ENCODE measurements at regions not wholly inside any gene's neighbourhood (a gene's known extent, or its start where the extent isn't known, plus 50 kb on each side); places are given as distances from the start of the nearest gene placed in this dataset.

DNA sequence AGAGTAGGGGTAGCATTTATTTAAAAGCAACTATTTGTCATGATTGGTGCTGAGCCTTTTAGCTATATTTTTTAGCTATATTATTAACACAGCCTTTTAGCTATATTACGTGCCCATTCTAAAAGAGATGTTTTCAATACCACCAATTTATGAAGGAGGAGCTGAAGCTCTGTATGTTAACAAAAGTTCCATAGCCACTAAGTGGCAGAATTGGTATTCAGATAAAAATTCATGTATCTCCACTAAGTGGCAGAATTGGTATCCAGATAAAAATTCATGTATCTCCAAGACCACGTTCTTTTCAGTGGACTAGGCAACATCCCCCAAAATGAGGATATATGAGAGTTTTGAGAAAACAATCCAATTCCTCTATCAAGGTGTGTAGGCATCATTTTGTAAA lies 268.6 kb downstream of the HGF start:
- H3K27me3 ChIP-seq (replicated peaks in 1 of 4; ENCODE audit: control extremely low read depth in 1 of 4, control insufficient read depth in 3 of 4, insufficient read depth in 4 of 4, low read length in 3 of 4) = no peaks in the 10 kb centered on the region
- H3K27ac Mint-ChIP-seq = no peak overlapping the region
- ATAC-seq (ENCODE audit: low read depth) = no peak
- no peak overlapping the region for H3K27ac ChIP-seq (ENCODE audit: low read length in 2 of 2)
- no peaks in the 10 kb centered on the region for H3K9me3 Mint-ChIP-seq (ENCODE audit: insufficient read depth)
- no peak overlapping the region for H3K4me3 ChIP-seq (ENCODE audit: control extremely low read depth in 1 of 5, extremely low read depth in 1 of 5, insufficient read depth in 1 of 5, low read depth in 2 of 5, low read length in 4 of 5)
- no peak overlapping the region for H3K4me3 Mint-ChIP-seq
- H3K27me3 Mint-ChIP-seq = no peaks in the 10 kb centered on the region
- ChIA-PET CTCF (interaction anchor here (1.2 to 3.2 kb wide), 2 partner anchors 17 to 1071 kb away, joined by 3 to 11 read pairs; no protein-coding TSS in a partner anchor), POLR2A (no interaction called here)
- H3K36me3 ChIP-seq (replicated peaks in 1 of 2; ENCODE audit: control extremely low read depth in 1 of 2, control insufficient read depth in 1 of 2, extremely low read depth in 1 of 2, insufficient read depth in 2 of 2, low read length in 1 of 2) = no peaks in the 10 kb centered on the region
- H3K9ac ChIP-seq (ENCODE audit: low read length) = no peak overlapping the region
- no peaks in the 10 kb centered on the region for H3K4me1 ChIP-seq (ENCODE audit: control insufficient read depth in 2 of 2, insufficient read depth in 2 of 2, low read length in 2 of 2)
- no peaks in the 10 kb centered on the region for H3K79me2 ChIP-seq (ENCODE audit: control insufficient read depth, insufficient read depth, low read length)
- no peaks in the 10 kb centered on the region for H3K9me3 ChIP-seq (ENCODE audit: control extremely low read depth in 1 of 3, control insufficient read depth in 2 of 3, insufficient read depth in 1 of 3, low read length in 2 of 3)
- no CpG with 5 or more reads among the region's 2 CpGs for WGBS (ENCODE audit: insufficient coverage)
- intact Hi-C loops (cut with micrococcal nuclease) = no loop called here
- H3K4me2 ChIP-seq (replicated peaks; ENCODE audit: low read depth, low read length, poor library complexity, severe bottlenecking) = no peak overlapping the region
- no peaks in the 10 kb centered on the region for H3K4me1 Mint-ChIP-seq
- no peaks in the 10 kb centered on the region for H4K20me1 ChIP-seq (ENCODE audit: control insufficient read depth, insufficient read depth, low read length, poor library complexity, severe bottlenecking)
- H2AFZ ChIP-seq (ENCODE audit: insufficient read depth, low read depth, low read length, poor library complexity, severe bottlenecking) = no peak overlapping the region
- no peak for DNase-seq
- no peak for TF ChIP-seq EZH2 (IDR thresholded peaks at IDR 0.05; ENCODE audit: borderline replicate concordance, insufficient read depth, low read depth, low read length, poor library complexity, severe bottlenecking)
- TF ChIP-seq, protein P1, sequence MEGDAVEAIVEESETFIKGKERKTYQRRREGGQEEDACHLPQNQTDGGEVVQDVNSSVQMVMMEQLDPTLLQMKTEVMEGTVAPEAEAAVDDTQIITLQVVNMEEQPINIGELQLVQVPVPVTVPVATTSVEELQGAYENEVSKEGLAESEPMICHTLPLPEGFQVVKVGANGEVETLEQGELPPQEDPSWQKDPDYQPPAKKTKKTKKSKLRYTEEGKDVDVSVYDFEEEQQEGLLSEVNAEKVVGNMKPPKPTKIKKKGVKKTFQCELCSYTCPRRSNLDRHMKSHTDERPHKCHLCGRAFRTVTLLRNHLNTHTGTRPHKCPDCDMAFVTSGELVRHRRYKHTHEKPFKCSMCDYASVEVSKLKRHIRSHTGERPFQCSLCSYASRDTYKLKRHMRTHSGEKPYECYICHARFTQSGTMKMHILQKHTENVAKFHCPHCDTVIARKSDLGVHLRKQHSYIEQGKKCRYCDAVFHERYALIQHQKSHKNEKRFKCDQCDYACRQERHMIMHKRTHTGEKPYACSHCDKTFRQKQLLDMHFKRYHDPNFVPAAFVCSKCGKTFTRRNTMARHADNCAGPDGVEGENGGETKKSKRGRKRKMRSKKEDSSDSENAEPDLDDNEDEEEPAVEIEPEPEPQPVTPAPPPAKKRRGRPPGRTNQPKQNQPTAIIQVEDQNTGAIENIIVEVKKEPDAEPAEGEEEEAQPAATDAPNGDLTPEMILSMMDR (IDR thresholded peaks at IDR 0.05) = no peak

DNA sequence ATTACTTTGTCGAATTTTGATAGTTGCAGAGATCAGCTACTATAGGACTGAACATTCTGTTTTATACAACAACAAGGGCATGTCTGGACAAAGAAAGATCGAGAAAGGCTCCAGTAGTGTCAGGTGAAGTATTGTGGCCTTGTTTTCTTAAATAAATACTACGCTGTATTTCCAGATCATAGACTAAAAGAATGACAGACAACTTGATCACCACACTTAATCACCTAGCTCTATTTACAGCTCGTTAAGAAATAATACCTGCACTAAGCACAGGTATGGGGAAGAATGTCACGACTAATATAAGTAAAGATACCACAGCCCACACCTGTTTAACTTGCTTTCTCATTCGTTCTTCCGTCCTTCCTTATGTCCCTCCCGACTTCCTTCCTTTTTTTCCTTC lies 269.2 kb downstream of the HGF start:
- Histone ChIP-seq H3K36me3 (replicated peaks in 1 of 2; ENCODE audit: control extremely low read depth in 1 of 2, control insufficient read depth in 1 of 2, extremely low read depth in 1 of 2, insufficient read depth in 2 of 2, low read length in 1 of 2) (no peaks in the 10 kb centered on the region), H4K20me1 (ENCODE audit: control insufficient read depth, insufficient read depth, low read length, poor library complexity, severe bottlenecking) (no peaks in the 10 kb centered on the region), H3K27ac (ENCODE audit: low read length in 2 of 2) (no peak overlapping the region), H3K4me3 (ENCODE audit: control extremely low read depth in 1 of 5, extremely low read depth in 1 of 5, insufficient read depth in 1 of 5, low read depth in 2 of 5, low read length in 4 of 5) (no peak overlapping the region), H3K4me2 (replicated peaks; ENCODE audit: low read depth, low read length, poor library complexity, severe bottlenecking) (no peak overlapping the region), H2AFZ (ENCODE audit: insufficient read depth, low read depth, low read length, poor library complexity, severe bottlenecking) (no peak overlapping the region), H3K9me3 (ENCODE audit: control extremely low read depth in 1 of 3, control insufficient read depth in 2 of 3, insufficient read depth in 1 of 3, low read length in 2 of 3) (no peaks in the 10 kb centered on the region), H3K79me2 (ENCODE audit: control insufficient read depth, insufficient read depth, low read length) (no peaks in the 10 kb centered on the region), H3K27me3 (replicated peaks in 1 of 4; ENCODE audit: control extremely low read depth in 1 of 4, control insufficient read depth in 3 of 4, insufficient read depth in 4 of 4, low read length in 3 of 4) (no peaks in the 10 kb centered on the region), H3K4me1 (ENCODE audit: control insufficient read depth in 2 of 2, insufficient read depth in 2 of 2, low read length in 2 of 2) (no peaks in the 10 kb centered on the region), H3K9ac (ENCODE audit: low read length) (no peak overlapping the region)
- 35% methylated on average over 2 of the region's 8 CpGs for WGBS (ENCODE audit: insufficient coverage)
- Mint-ChIP-seq H3K27me3 (no peaks in the 10 kb centered on the region), H3K4me1 (no peaks in the 10 kb centered on the region), H3K27ac (no peak overlapping the region), H3K9me3 (ENCODE audit: insufficient read depth) (no peaks in the 10 kb centered on the region), H3K4me3 (no peak overlapping the region)
- TF ChIP-seq, protein P1 (IDR thresholded peaks at IDR 0.05) = no peak
- TF ChIP-seq EZH2 (IDR thresholded peaks at IDR 0.05; ENCODE audit: borderline replicate concordance, insufficient read depth, low read depth, low read length, poor library complexity, severe bottlenecking) = no peak
- ATAC-seq (ENCODE audit: low read depth) (no peak), DNase-seq (no peak)
- ChIA-PET POLR2A (no interaction called here), CTCF (interaction anchor here (3.2 kb wide), 1 partner anchor 1072 kb away, joined by 11 read pairs; no protein-coding TSS in a partner anchor)
- intact Hi-C loops (cut with micrococcal nuclease) = no loop called here

Measured in B cell (primary cell).